Cardiac muscle cell (in vitro differentiated cells and primary cell): ENCODE measurements at regions not wholly inside any gene's neighbourhood (a gene's known extent, or its start where the extent isn't known, plus 50 kb on each side); places are given as distances from the start of the nearest gene placed in this dataset.

ENCODE experiments used
- DNase-seq, 2 donors: peaks; one replicate each; pipeline versions ENCODE4 v3.0.0 to v3.0.0-alpha.2; 2010 to 2017; ENCODE audit warnings: low read depth in 1 of 2, low spot score in 1 of 2
- H3K27ac ChIP-seq: fragments of 200-600 bp; sonication (generic); 2 replicates; pipeline ENCODE4 v1.5.1; 2016
- H3K27me3 ChIP-seq: fragments of 200-600 bp; sonication (generic); 2 replicates; pipeline ENCODE4 v1.6.0; 2016; ENCODE audit warnings: control low read depth
- H3K36me3 ChIP-seq: fragments of 200-600 bp; sonication (generic); 2 replicates; pipeline ENCODE4 v1.5.1; 2016; ENCODE audit warnings: control low read depth
- H3K4me1 ChIP-seq: fragments of 200-600 bp; sonication (generic); 2 replicates; pipeline ENCODE4 v1.8.1; 2017; ENCODE audit warnings: low read depth, mild to moderate bottlenecking, mixed run types
- H3K4me3 ChIP-seq: fragments of 200-600 bp; sonication (generic); 2 replicates; pipeline ENCODE4 v1.5.1; 2016; ENCODE audit warnings: mild to moderate bottlenecking
- H3K9me3 ChIP-seq: fragments of 200-600 bp; sonication (generic); 2 replicates; pipeline ENCODE4 v1.5.1; 2017; ENCODE audit warnings: low read depth, mild to moderate bottlenecking, control low read depth
- TF ChIP-seq, protein P1 (sequence below): IDR thresholded peaks from 2 replicates; pipeline ENCODE4 v1.5.1; 2012; ENCODE audit warnings: low read depth, mild to moderate bottlenecking, low read length

DNA sequence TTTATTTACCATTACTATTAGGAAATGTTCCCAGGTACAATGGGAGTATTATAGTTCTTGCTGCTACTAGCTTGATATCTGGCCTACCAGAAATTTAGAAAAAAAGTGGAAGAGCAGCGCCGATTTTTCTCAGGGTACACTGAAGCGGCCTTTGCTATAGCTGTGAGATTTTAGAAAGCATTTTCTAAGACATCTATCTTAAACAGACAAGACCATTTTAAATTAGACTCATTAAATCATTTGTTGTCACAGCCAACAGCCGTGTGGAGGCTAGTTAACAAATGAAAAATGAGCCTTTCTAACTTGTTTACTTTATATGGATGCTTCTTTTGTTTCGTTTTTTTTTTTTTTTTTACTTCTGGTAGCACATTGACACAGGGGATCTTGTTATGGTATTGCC, 183.2 kb upstream of the ZRANB2 start:
- Histone ChIP-seq H3K9me3 (no peaks in the 10 kb centered on the region), H3K36me3 (no peaks in the 10 kb centered on the region), H3K4me3 (no peak overlapping the region), H3K27ac (no peak overlapping the region), H3K4me1 (no peaks in the 10 kb centered on the region), H3K27me3 (no peaks in the 10 kb centered on the region)
- no peak for DNase-seq
- TF ChIP-seq, protein P1, sequence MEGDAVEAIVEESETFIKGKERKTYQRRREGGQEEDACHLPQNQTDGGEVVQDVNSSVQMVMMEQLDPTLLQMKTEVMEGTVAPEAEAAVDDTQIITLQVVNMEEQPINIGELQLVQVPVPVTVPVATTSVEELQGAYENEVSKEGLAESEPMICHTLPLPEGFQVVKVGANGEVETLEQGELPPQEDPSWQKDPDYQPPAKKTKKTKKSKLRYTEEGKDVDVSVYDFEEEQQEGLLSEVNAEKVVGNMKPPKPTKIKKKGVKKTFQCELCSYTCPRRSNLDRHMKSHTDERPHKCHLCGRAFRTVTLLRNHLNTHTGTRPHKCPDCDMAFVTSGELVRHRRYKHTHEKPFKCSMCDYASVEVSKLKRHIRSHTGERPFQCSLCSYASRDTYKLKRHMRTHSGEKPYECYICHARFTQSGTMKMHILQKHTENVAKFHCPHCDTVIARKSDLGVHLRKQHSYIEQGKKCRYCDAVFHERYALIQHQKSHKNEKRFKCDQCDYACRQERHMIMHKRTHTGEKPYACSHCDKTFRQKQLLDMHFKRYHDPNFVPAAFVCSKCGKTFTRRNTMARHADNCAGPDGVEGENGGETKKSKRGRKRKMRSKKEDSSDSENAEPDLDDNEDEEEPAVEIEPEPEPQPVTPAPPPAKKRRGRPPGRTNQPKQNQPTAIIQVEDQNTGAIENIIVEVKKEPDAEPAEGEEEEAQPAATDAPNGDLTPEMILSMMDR, result no peak

DNA sequence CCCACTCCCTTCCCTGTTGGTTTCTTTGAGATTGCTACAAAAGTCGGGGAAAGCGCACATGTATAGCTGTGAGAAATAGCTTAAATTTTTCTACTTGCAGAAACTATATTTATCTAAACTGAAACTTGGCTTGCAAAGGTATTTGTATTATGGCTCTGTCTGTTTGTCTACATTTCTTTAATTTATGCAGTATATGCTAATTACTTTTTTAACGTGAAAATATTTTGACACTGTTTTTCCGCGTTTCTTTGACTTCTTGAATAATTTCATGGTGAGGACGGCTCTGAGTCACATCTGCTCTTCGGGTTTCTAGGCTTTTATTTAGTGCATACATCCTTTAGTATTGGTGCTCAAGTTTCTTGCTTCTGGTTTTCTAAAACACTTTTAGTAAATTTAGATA, 182.1 kb upstream of the ZRANB2 start:
- H3K27ac ChIP-seq, result no peak overlapping the region
- no peaks in the 10 kb centered on the region for H3K36me3 ChIP-seq
- H3K4me1 ChIP-seq, result no peaks in the 10 kb centered on the region
- H3K9me3 ChIP-seq, result no peaks in the 10 kb centered on the region
- no peaks in the 10 kb centered on the region for H3K27me3 ChIP-seq
- DNase-seq, result no peak
- no peak overlapping the region for H3K4me3 ChIP-seq
- TF ChIP-seq, protein P1, result no peak

DNA sequence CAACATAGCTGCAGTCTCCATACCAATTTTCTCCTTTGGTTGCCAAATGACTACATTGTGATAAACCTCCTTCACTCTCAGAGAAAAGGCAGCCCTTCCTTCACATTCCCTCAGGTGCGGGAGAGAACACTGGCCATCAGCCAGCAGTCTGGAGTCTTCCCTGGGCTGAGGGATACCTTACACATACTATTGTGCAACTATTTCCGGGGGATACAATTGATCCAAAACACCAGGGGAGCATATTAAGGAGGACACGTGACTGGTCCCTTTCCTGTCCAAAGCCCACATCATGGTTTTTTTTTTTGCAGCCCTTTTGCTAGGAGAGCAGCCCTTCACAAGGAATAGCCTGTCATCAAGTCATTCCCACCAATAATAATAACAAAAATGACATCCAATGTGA, 172.1 kb upstream of the ZRANB2 start:
- Histone ChIP-seq H3K4me1 (no peaks in the 10 kb centered on the region), H3K27me3 (no peaks in the 10 kb centered on the region), H3K27ac (no peak overlapping the region), H3K36me3 (no peaks in the 10 kb centered on the region), H3K9me3 (no peaks in the 10 kb centered on the region), H3K4me3 (no peak overlapping the region)
- no peak for DNase-seq
- TF ChIP-seq, protein P1, result no peak

DNA sequence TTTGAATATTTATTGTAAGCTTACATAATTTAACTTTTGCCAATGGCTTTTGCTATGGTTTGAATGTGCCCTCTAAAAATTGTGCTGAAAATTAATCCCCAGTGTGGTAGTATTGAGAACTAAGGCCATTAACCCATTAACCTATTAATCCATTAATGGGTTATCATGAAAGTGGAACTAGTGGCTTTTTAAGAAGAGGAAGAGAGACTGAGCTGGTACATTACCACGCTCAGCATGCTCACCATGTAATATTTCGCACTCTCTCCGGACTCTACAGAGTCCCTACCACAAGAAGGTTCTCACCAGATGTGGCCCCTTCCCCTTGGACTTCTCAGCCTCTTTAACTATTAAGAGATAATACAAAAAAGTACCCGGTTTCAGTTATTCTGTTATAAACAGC, 164.4 kb upstream of the ZRANB2 start:
- DNase-seq, result no peak
- H3K4me1 ChIP-seq, result no peaks in the 10 kb centered on the region
- no peak overlapping the region for H3K27ac ChIP-seq
- no peak overlapping the region for H3K4me3 ChIP-seq
- H3K27me3 ChIP-seq, result no peaks in the 10 kb centered on the region
- TF ChIP-seq, protein P1, result no peak
- no peaks in the 10 kb centered on the region for H3K36me3 ChIP-seq
- H3K9me3 ChIP-seq, result no peaks in the 10 kb centered on the region

DNA sequence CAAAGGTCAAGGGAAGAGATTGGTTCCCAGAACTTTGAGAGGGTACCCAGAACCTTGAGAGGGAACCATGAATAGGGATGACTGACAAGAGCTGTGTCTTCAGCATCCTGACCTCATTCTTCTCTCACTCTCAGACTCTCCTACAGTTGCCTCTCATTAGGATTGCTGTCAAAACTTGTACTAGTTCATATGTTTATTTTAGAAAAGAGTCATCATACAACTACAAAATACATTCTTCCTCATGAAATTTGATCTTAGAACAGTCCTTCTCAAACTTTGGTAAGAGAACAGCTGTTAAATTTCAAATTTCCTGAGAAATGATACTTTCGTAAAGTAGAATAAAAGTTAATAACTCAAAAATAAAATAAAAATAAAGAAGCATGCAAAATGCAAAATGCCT, 161.4 kb upstream of the ZRANB2 start:
- H3K4me3 ChIP-seq, result no peak overlapping the region
- no peaks in the 10 kb centered on the region for H3K9me3 ChIP-seq
- TF ChIP-seq, protein P1, result no peak
- H3K36me3 ChIP-seq, result no peaks in the 10 kb centered on the region
- H3K27ac ChIP-seq, result no peak overlapping the region
- DNase-seq, result no peak
- H3K4me1 ChIP-seq, result no peaks in the 10 kb centered on the region
- no peaks in the 10 kb centered on the region for H3K27me3 ChIP-seq

DNA sequence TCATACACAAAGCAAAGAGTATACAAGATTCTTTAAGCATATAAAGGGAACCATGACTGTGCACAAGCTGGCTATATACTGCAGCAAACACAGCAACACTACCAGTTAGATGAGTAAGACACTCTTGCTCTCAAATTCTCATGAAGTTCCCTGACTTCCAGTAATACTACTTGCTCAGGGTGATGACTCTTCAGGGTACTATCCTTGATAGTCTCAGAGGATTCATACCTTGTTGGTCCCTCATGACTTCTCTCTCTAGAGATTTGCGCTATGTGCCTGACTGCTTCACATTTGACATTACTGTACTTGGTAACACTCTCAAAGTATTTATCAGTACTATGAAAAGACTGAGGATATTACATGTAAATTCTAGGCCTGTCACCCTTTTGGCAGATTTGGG, 159.8 kb upstream of the ZRANB2 start:
- DNase-seq, result no peak
- peaks cover 5% of the 10 kb centered on the region for H3K27me3 ChIP-seq
- H3K27ac ChIP-seq, result no peak overlapping the region
- H3K4me1 ChIP-seq, result no peaks in the 10 kb centered on the region
- H3K4me3 ChIP-seq, result no peak overlapping the region
- no peaks in the 10 kb centered on the region for H3K9me3 ChIP-seq
- TF ChIP-seq, protein P1, result no peak
- no peaks in the 10 kb centered on the region for H3K36me3 ChIP-seq
